Keratinocyte (primary cell): ENCODE measurements at regions not wholly inside any gene's neighbourhood (a gene's known extent, or its start where the extent isn't known, plus 50 kb on each side); places are given as distances from the start of the nearest gene placed in this dataset.

Source experiments
- DNase-seq: peaks from one replicate; pipeline ENCODE4 v3.0.0-alpha.2; 2011; ENCODE audit warnings: low read depth, missing footprints, low spot score
- FAIRE-seq: peaks from 2 replicates; lab custom pipeline; 2011; peaks lifted over from hg19 to GRCh38; lab: Jason Lieb, UNC
- H2AFZ ChIP-seq: 2 replicates; pipeline ENCODE4 v1.6.0; 2012; ENCODE audit warnings: low read length, control low read depth, inconsistent platforms; ENCODE audit not compliant: control insufficient read depth
- H3K27ac ChIP-seq: 2 replicates; pipeline ENCODE4 v1.5.1; 2011; ENCODE audit warnings: low read length; ENCODE audit not compliant: control insufficient read depth, insufficient read depth
- H3K27me3 ChIP-seq: 3 replicates; pipeline ENCODE4 v1.6.0; 2011; ENCODE audit warnings: low read length; ENCODE audit not compliant: control insufficient read depth, insufficient read depth; ENCODE audit errors: extremely low read depth
- H3K36me3 ChIP-seq, 2 experiments: 2 replicates in 1 of 2; 3 replicates in 1 of 2; pipeline ENCODE4 v1.5.1; 2011; ENCODE audit warnings: low read length in 2 of 2, mild to moderate bottlenecking in 1 of 2; ENCODE audit not compliant: control insufficient read depth in 2 of 2, insufficient read depth in 2 of 2; ENCODE audit errors: extremely low read depth in 1 of 2
- H3K4me1 ChIP-seq: 3 replicates; pipeline ENCODE4 v1.5.1; 2011; ENCODE audit warnings: low read length; ENCODE audit not compliant: control insufficient read depth, insufficient read depth; ENCODE audit errors: extremely low read depth
- H3K4me2 ChIP-seq: 3 replicates; pipeline ENCODE4 v1.6.0; 2011; ENCODE audit warnings: low read depth, low read length; ENCODE audit not compliant: control insufficient read depth, insufficient read depth; ENCODE audit errors: extremely low read depth
- H3K4me3 ChIP-seq, 3 experiments: fragments of 200-600 bp in 1 of 3; sonication (generic) in 1 of 3; 2 replicates in 2 of 3; 3 replicates in 1 of 3; pipeline ENCODE4 v1.5.1; 2011 to 2016; ENCODE audit warnings: low read length in 3 of 3, mild to moderate bottlenecking in 3 of 3, control low read depth in 2 of 3, inconsistent platforms in 1 of 3, low read depth in 1 of 3, mixed read lengths in 1 of 3, mixed run types in 1 of 3, moderate library complexity in 1 of 3; ENCODE audit not compliant: control insufficient read depth in 2 of 3, insufficient read depth in 2 of 3; ENCODE audit errors: extremely low read depth in 1 of 3
- H3K79me2 ChIP-seq: 2 replicates; pipeline ENCODE4 v1.6.0; 2012; ENCODE audit warnings: low read length; ENCODE audit not compliant: control insufficient read depth, insufficient read depth
- H3K9ac ChIP-seq: 3 replicates; pipeline ENCODE4 v1.6.0; 2011; ENCODE audit warnings: low read length; ENCODE audit not compliant: control insufficient read depth, insufficient read depth; ENCODE audit errors: extremely low read depth
- H3K9me1 ChIP-seq: 3 replicates; pipeline ENCODE4 v1.6.0; 2011; ENCODE audit warnings: low read length; ENCODE audit not compliant: control insufficient read depth, insufficient read depth; ENCODE audit errors: extremely low read depth
- H3K9me3 ChIP-seq: 2 replicates; pipeline ENCODE4 v1.5.1; 2012; ENCODE audit warnings: low read depth, low read length; ENCODE audit not compliant: control insufficient read depth
- H4K20me1 ChIP-seq: 3 replicates; pipeline ENCODE4 v1.6.0; 2011; ENCODE audit warnings: low read length; ENCODE audit not compliant: control insufficient read depth, insufficient read depth; ENCODE audit errors: extremely low read depth
- EZH2 ChIP-seq: IDR thresholded peaks from one replicate; pipeline ENCODE4 v1.6.1; 2012; ENCODE audit warnings: inconsistent platforms, mild to moderate bottlenecking, low read length, moderate library complexity
- dilution Hi-C: fragments of 300-500 bp; cut with MboI; formaldehyde crosslinking; loops from one replicate; pipeline ENCODE4 v1.7.0; 2020; ENCODE audit warnings: low sequenced_read_pairs; ENCODE audit not compliant: extremely low pct_ligation_motif_present
- TF ChIP-seq, protein P1 (sequence below), 3 experiments: IDR thresholded peaks in 1 of 3; conservative IDR thresholded peaks in 1 of 3; optimal IDR thresholded peaks in 1 of 3; 2 replicates in 2 of 3; 3 replicates in 1 of 3; pipeline versions ENCODE3 to v1.5.1; 2011; ENCODE audit warnings: low read length in 3 of 3, mild to moderate bottlenecking in 3 of 3, moderate library complexity in 2 of 3, control low read depth in 1 of 3, inconsistent platforms in 1 of 3; ENCODE audit not compliant: insufficient read depth in 2 of 3; ENCODE audit errors: extremely low read depth in 1 of 3

DNA sequence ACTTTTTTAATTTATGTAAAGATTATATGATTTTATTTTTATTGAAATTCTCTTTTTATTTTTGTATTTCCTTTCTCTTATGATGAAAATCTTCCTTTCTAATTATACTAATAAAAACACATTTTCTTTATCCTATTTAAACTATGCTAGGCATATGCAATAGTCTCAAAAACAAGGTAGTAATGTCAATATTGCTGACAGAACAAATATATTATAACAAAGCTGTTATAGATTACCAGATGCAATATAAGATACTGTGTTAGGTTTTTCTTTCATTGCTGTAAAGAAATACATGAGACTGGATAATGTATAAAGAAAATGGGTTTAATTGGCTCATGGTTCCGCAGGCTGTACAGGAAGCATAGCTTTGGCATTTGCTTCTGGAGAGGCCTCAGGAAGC, 631.2 kb upstream of the SOX11 start:
- Histone ChIP-seq H4K20me1 (no peaks in the 10 kb centered on the region), H3K4me2 (no peak overlapping the region), H3K9me1 (no peaks in the 10 kb centered on the region), H3K4me3 (no peak overlapping the region), H3K9ac (no peak overlapping the region), H3K79me2 (no peaks in the 10 kb centered on the region), H3K4me1 (no peaks in the 10 kb centered on the region), H3K27ac (no peak overlapping the region), H3K36me3 (no peaks in the 10 kb centered on the region), H2AFZ (no peak overlapping the region), H3K9me3 (no peaks in the 10 kb centered on the region), H3K27me3 (no peaks in the 10 kb centered on the region)
- no peak for FAIRE-seq
- TF ChIP-seq, protein P1, sequence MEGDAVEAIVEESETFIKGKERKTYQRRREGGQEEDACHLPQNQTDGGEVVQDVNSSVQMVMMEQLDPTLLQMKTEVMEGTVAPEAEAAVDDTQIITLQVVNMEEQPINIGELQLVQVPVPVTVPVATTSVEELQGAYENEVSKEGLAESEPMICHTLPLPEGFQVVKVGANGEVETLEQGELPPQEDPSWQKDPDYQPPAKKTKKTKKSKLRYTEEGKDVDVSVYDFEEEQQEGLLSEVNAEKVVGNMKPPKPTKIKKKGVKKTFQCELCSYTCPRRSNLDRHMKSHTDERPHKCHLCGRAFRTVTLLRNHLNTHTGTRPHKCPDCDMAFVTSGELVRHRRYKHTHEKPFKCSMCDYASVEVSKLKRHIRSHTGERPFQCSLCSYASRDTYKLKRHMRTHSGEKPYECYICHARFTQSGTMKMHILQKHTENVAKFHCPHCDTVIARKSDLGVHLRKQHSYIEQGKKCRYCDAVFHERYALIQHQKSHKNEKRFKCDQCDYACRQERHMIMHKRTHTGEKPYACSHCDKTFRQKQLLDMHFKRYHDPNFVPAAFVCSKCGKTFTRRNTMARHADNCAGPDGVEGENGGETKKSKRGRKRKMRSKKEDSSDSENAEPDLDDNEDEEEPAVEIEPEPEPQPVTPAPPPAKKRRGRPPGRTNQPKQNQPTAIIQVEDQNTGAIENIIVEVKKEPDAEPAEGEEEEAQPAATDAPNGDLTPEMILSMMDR (optimal IDR thresholded peaks at IDR 0.05 in 1 of 3, IDR thresholded peaks at IDR 0.05 in 1 of 3, conservative IDR thresholded peaks at IDR 0.05 in 1 of 3; ENCODE audit: extremely low read depth in 1 of 3, insufficient read depth in 2 of 3, low read length in 3 of 3) = no peak
- TF ChIP-seq EZH2 = no peak
- dilution Hi-C loops = no loop called here
- DNase-seq = no peak

DNA sequence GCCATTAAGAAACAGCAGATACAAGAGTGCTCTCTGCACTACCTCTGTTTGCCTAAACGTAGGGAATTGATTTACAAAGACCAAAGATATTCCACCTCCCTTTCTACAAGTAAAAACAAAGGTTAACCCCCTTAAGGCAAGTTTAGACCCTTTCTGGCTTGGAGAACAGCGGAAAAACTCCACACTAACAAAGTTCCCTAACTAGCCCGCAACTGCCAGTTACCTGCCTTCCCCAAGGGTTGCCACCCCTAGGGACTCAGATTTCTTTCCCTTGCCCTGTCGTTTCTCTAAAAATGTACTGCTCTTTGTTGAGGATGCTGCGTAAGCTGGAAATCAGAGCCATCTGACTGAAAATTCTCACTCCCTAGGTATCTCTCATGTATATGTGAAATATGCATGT, 627.5 kb upstream of the SOX11 start:
- H3K9me3 ChIP-seq = no peaks in the 10 kb centered on the region
- FAIRE-seq (no peak), DNase-seq (no peak)
- no peaks in the 10 kb centered on the region for H4K20me1 ChIP-seq
- no peak overlapping the region for H3K4me3 ChIP-seq
- no peaks in the 10 kb centered on the region for H3K27me3 ChIP-seq
- H3K9me1 ChIP-seq = no peaks in the 10 kb centered on the region
- TF ChIP-seq, protein P1 (optimal IDR thresholded peaks at IDR 0.05 in 1 of 3, IDR thresholded peaks at IDR 0.05 in 1 of 3, conservative IDR thresholded peaks at IDR 0.05 in 1 of 3; ENCODE audit: extremely low read depth in 1 of 3, insufficient read depth in 2 of 3, low read length in 3 of 3) = no peak
- TF ChIP-seq EZH2 = no peak
- H3K9ac ChIP-seq = no peak overlapping the region
- no peak overlapping the region for H3K27ac ChIP-seq
- H3K36me3 ChIP-seq = no peaks in the 10 kb centered on the region
- H3K79me2 ChIP-seq = no peaks in the 10 kb centered on the region
- no peaks in the 10 kb centered on the region for H3K4me1 ChIP-seq
- H3K4me2 ChIP-seq = no peak overlapping the region
- dilution Hi-C loops = no loop called here
- H2AFZ ChIP-seq = no peak overlapping the region
